Ureter (tissue), 1 donor: ENCODE measurements at regions not wholly inside any gene's neighbourhood (a gene's known extent, or its start where the extent isn't known, plus 50 kb on each side); places are given as distances from the start of the nearest gene placed in this dataset.
"Not testable (repeated sequence)": the region's sequence is repeated elsewhere in the genome, so short reads cannot be mapped to it uniquely, and the experiment has no call there.

ENCODE experiments used
- DNase-seq: peaks from one replicate; pipeline ENCODE4 v3.0.0-alpha.2; 2020; ENCODE audit warnings: low spot score
- donor health status: DM: yes; HTN: yes; CAD: no.

DNA sequence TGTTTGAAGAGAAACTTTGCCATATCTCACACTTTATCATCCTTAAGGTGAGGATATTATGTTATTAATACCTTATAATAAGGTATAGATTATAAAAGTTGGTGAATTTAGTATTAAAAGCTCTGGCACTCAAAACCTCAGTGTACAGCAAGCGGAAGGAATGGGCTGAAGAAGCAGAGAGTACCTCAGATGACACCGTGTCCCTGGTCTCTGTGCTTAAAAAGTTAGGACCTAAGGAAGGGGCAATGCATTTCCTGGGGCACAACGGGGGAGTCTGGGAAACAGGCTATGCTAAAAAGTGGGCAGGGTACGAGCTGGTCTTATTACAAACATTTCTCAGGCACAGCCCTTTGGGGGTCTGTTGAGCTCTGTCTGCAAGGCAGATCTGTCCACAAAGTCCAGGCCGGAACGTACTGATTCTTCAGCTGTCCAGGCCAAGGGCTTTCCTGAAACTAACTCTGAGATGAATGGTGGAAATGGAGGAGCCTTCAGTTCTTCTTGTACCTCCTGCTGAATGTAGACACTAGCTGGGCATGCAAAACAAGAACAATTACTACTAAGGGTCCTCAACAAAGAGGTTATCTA is 202.7 kb downstream of the POM121L12 start:
- no peak for DNase-seq

DNA sequence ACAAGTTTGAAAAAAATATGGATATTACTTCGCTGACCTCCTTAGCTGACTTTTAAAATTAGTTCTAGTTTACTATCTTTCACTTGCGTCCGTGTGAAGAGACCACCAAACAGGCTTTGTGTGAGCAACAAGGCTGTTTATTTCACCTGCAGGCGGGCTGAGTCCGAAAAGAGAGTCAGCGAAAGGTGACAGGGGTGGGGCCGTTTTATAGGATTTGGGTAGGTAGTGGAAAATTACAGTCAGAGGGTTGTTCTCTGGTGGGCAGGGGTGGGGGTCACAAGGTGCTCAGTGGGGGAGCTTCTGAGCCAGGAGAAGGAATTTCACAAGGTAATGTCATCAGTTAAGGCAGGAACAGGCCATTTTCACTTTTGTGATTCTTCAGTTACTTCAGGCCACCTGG is 203.7 kb downstream of the POM121L12 start:
- DNase-seq = not testable (repeated sequence)

DNA sequence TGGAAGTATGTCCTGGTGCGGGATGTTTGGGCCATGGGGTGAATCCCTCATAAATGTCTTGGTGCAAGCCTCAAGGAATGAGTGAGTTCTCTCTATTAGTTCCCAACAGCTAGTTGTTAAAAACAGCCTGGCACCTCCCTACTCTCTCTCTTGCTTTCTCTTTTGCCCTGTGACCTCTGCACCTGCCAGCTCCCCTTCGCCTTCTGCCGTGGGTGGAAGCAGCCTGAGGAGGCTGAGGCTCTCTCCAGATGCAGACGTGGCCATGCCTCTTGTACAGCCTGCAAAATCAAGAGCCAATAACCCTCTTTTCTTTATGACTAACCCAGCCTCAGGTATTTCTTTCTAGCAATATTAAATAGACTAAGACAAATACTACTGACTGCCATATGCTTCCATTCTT is 210.3 kb downstream of the POM121L12 start:
- no peak for DNase-seq

DNA sequence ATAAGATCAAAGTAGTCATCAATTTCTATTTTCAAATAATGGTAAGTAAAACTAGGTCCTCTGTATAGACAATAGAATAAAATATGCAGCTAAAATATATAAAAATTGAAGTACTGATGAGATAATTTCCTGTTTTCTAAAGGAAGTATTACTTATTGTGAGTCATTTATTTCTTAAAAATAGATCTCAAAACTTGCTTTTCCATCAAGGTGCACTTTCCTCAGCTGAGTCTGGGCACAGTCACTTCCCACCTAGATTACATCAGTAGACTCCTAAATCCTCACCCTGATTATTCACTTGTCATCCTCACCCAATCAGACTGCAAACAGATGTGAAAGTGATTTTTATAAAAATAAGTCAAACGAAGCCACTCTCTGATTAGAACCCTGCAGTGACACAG is 211.5 kb downstream of the POM121L12 start:
- no peak for DNase-seq

DNA sequence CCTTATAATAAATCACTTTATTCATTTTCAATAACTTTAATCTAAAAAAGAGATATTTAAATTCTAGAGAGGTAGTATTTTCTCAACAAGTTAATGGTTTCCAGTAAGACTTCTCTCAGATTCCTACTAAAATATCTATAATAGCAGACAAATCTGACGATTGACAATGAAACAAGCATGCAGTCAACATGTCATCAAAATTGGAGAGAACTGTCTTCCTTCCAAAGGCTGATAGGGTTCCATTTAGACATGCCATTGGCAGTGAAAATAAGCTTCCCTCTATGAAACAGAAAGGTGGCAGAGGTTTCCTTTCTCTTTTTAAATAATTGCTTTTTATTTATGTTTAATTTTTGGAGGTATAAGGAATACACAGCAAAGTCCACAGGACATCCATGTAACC is 217.1 kb downstream of the POM121L12 start:
- no peak for DNase-seq

DNA sequence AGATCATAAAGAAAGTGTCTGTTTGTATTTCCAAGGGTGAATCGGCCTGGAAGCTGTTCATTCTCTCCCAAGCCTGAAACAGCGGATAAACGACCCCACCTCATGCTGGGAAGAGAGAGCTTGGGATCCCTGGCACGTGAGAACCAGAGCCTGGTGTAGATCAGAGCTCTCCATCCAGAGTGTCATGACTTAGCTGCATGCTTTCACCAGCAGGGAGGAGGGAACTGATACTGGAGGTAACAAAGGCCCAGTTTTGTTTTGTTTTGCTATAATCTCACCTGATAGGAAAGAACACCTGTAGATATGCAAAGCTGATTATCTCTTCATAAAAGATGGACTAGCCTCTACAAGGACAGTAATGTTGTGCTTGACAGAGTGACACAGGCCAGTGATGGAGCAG is 236.6 kb downstream of the POM121L12 start:
- no peak for DNase-seq

DNA sequence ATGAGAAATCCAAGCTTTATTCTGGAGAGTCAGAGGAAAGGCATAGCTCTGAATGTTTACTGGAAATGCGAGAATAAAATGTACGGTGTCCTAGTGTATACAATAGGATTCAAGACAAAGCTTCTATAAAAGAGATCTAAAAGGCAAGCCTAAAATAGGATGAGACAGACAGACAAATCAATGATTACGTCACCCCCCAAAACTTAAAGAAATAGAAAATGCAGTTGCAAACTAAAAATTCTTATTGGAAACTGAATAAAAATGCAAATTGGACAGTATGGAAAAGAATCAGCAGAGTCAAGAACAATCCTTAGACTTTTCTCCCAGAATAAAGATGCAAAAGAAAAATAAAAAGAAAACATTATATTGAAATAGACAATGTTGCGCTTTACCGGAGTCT is 245.9 kb downstream of the POM121L12 start:
- DNase-seq = no peak

DNA sequence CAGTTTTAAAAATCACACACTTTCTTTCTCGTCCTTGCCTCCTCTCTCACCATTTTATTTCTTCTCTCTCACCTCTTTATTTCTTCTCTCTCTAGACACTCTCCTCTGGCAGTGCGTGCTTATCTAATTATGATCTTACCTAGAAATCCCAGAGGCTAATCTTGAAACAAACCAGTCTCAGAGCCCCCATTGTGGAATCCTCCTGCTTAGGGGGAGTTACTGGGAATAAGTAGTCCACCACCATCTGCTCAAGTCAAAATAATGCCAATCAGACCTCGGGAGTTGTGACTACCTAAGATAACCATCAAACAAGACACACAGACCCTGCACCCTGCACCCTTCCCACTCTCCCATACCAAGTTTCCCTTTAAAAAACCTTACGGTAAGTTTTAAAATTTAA is 256.9 kb downstream of the POM121L12 start:
- DNase-seq = no peak

DNA sequence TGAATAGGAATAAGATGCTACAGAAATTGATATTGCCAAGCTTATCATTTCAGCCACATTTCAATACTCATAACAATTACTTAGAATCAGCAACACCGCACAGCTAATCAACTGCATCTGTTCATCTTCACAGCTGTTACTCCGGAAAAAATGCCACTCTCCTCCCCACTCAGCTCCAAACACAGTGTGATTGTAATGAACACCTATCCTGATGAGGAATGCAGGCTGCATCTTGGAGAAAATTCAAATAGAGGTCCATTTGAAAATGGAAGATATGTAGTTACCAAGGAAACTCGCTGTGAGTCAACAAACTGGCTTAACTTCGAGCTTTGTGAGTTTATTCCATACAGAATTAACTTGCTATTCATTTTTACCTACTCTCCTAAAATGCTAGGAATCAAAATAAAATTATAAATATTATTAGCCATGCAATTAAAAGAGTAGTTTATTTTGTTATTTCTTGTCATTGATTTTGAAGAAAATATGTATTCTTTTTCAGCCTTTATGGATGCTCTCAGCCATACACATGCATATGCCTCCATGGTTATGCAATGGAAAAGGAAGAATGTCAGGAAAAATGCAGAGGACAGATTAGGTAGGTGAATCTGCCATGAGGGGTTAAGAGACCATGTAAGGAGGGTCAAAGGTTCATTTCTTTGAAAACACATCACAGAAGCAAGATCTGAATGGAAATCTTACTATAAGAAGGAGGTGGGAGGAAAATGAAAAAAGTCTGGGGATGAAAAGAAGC is 267.2 kb downstream of the POM121L12 start:
- DNase-seq = no peak

DNA sequence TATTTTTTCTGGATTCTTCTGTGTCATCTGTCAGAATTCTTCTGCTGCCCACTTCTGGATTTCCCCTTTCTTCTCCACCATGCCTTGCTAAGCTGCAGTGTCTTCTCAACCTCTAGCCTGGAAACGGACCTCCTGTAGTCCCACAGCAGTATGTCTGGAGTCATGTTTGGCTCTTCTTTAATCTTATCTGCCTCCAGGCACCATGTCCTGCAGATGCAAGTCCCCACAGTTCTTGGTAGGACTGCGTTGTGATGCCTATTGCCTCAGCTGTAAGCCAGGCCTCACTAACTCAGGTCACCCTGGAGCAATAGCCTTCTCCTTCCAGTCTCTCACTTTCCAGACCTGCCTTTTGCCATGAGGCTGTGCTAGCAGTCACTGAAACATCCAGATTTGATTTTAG is 268.3 kb downstream of the POM121L12 start:
- DNase-seq = no peak

DNA sequence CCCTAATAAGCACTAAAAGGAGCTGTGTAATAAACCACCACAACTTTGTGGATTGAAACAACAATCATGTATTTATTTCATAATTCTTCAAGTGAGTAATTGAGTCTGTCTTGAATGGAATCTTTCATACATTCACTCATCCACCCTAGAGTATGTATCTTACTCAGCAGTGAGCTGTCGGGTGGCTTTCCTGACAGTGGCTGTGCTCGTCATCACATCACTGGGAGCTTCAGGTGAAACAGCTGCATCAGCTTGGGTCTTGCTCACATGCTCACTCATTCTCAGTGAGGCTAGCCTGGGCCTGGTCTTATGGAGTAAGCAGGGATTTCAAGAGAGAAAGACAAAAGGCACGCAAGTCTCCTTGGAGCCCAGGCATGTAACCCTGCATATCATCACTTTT is 271.4 kb downstream of the POM121L12 start:
- DNase-seq = no peak

DNA sequence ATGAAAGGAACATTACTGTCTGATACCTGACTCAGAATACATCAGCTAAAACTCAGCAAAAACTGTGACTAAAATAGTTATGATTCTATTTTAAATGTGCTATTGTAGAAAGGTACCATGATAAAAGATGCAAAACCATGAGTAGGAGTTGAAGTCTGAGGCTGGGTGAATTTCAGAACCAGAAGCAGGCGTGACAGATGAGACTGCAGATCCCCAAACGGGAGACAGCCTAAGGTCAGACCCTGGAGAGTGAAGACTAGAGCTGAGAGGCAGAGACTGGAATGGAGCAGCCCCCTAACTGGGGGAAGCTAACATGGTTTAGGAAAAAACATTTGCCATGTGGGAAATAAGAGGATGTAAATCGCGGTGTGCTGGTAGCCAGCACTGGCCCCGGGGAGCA is 275.8 kb downstream of the POM121L12 start:
- no peak for DNase-seq

DNA sequence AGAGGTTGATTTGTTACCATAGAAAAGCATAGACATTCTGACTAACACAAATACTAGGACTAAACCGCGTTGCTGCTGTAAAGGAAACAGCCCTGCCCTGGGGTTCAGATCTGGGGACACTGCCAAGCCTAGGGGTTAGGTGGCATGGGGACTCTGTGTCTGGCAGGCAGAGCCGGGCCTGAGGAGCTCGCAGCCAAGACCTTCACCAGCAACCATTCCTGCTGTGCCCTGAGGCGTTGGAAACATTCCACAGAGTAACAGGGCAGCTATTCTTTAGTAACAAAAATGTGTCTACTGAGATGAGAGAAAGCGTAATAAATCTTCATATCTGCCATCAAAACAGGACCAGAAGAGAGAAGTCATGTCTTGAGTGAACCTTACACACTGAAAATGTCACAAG is 280.5 kb downstream of the POM121L12 start:
- no peak for DNase-seq

DNA sequence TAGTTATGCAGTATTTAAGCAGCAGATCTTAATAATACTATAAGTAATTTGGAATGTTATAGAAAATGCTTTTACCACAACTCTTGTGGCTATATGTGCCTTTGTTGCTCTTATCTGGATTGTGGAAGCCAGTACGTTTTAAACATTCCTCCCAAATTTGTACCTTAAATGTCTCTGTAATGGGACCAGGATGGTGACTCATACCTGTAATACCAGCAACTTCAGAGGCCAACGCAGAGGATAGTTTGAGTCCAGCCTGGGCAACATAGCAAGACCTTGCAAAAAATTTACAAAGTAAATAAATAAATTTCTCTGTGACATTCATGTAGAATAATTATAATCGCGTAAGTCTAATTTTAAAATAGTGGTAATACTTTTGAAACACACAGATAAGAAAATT is 283.1 kb downstream of the POM121L12 start:
- DNase-seq = no peak

DNA sequence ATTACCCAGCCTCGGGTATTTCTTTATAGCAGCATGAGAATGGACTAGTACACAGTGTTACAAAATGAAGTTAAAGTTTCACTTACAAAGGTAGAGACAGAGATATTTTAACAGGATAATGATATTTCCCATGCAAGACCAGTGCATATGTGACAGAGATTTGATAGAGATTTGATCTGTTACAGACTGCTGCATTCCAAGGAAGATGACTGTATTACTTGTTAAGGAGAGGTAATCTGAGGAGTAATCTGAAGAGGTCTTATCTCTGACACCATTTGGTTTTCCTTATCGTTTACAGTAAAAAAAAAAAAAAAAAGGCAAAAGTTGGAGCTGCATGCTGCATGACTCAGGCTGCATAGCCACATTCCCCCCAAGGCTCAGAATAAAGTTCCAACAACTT is 289.6 kb downstream of the POM121L12 start:
- no peak for DNase-seq

DNA sequence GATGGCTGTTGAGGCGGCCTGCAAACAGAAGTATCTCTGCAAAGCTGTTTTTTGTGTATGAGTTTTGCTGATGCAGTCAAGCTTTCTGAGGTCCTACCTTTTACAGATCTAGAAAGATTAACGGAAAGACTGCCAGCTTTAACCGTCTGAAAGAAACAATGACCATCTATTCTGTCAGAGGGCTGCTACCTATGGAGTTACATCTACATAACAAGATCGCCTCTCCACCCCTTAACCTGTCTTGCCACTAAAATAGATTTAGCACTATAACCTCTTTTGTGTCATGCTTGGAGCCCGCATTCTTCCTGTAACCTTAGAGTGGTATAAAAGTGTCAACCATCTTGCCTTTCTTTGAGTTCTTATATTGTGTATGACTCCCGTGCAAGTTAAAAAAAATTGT is 291.2 kb downstream of the POM121L12 start:
- no peak for DNase-seq

DNA sequence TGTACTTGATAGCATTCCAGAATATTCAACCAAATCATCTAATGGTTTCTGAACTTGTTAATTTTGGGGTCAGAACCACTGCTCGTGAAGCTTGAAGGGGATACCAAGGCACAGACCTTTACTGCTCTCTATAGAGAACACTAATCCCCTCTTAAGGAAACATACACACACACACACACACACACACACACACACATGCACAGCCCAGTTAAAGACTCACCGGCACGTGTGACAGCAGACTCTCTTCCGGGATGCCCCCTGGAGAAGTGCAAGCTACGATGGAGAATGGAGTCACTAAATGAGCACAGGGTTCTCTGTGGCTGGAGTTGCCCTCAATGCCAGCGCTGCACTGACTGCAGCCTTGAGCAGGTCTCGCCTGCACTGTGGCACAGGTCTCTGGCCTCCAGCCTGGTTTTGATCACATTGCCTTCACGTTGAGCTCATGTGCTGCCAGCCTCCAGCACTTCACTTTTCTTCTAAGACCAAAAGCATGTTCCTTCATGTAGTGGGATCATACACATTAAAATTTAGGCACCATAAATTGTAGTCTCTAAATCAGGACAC is 300.8 kb downstream of the POM121L12 start:
- DNase-seq = no peak

DNA sequence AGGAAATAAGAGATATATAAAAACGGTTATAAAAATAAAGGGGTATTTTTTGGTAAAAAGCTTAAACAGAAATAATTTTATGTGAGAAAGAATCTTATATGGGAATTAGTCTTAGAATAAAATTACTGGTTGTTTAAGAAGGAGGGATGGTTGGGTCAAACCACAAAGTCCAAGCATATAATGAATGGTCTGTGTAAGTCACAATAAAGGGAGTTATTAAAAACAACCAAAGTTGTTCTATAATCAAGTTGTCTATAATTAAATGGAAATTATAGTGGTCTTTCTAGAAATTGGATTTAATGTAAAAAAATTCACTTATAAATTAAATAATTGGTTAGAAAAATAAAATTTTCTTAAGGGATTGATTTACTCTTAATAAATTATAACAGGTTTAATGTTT is 304.8 kb downstream of the POM121L12 start:
- DNase-seq = no peak

DNA sequence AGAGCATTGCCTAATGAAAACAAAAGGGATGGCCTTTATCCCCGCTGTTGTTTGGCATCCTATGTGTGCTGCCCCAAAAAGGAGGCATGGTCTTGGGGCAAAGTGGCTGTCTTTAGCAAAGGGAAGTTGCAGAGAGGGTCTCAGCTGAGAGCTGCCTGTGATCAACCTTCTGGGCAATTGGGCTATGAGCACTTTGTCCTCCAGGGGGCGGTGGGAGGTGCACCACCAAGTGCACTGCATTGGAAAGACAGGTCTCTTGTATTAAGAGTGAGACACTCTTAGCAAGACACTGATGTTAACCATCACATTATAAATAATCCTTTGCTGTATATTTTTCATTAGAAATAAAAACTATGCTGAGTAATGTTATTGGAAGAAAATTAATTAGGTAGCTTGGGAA is 314.8 kb downstream of the POM121L12 start:
- DNase-seq = no peak

DNA sequence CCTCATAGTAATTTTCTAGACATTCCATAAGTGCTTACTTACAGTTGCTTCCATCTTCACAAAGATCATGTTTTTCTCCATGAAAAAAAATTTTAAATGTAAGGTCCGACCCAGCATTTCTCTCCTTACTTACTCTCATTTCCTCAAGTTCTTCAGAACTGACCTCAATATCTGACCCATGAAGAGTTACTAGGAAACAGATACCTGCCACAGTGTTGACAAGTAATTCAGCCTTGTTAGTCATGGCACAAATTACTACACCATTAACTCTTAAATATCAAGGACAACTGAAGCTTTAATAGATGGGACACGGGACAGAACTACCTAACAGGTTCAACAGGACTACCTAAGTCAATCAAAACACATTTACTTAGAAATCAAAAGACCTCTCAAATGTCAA is 316.2 kb downstream of the POM121L12 start:
- no peak for DNase-seq

DNA sequence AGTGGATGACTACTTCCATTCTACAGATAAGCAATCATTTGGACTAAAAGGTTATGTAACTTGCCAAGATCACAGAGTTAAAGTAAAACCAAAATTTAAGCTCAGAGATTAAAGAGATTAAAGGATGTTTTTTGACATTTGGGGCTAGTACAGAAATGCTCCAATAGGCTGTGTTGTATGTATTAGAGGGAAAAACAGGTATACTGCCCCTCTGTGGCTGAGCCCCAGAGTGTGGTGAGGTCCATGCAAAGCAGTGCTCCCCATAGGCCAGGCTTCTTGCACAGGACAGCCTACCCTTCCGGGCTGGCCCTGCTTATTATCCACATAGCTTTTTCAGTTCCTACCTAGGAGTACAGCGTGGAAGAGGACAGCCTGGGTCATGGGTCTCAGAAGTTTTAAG is 322.8 kb downstream of the POM121L12 start:
- no peak for DNase-seq

DNA sequence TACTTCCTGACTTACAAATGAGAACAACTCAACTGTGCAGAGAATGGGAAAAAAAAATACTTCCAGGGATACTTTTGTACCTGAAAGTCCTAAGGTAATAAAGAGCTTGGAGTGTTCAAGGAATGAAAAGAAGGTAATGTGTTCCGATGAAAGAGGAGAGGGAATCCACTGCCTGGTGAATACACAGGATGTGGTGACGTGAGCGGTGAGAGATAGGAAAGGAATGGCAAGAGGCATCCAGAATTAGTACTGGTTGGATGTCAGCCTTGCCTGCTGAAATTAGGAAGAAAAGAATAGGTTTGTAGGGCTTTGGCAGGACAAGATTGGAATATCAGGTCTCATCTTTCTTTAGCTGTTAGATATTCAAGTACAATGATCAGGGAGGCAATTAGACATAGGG is 347.7 kb downstream of the POM121L12 start:
- no peak for DNase-seq

DNA sequence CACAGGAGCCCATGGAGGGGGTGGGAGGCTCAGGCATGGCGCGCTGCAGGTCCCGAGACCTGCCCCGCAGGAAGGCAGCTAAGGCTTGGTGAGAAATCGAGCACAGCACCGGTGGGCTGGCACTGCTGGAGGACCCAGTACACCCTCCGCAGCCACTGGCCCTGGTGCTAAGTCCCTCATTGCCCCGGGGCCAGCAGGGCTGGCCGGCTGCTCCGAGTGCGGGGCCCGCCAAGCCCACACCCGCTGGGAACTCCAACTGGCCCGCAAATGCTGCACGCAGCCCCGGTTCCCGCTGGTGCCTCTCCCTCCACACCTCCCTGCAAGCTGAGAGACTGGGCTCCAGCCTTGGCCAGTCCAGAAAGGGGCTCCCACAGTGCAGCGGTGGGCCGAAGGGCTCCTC is 349.8 kb downstream of the POM121L12 start:
- DNase-seq = not testable (repeated sequence)

DNA sequence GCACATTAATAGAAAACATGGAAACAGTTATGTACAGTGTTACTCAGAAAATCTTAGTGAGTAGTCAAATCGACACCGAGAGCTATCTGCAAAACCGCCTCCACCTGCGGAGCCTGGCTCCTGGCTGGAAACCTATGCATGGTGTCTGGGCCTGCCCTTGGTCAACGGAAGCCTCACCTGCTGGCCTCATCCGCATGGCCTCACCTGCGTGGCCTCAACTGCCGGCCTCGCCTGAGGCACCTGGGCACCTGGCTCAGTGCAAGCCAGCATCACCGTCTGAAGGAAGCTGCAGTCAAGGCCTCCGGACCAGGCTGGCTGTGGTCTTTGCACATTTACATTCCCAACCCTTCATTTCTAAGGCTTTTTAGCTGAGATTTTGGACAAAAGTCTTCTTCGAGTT is 352.1 kb downstream of the POM121L12 start:
- DNase-seq = no peak
